Renal cortical epithelial cell (primary cell): ENCODE measurements at regions not wholly inside any gene's neighbourhood (a gene's known extent, or its start where the extent isn't known, plus 50 kb on each side); places are given as distances from the start of the nearest gene placed in this dataset.
A peak's percentile ranks its signal among the peaks of the same experiment; 100 is the strongest.

Experiments
- DNase-seq: peaks from one replicate; pipeline ENCODE4 v3.0.0-alpha.2; 2011; ENCODE audit warnings: low read depth

DNA sequence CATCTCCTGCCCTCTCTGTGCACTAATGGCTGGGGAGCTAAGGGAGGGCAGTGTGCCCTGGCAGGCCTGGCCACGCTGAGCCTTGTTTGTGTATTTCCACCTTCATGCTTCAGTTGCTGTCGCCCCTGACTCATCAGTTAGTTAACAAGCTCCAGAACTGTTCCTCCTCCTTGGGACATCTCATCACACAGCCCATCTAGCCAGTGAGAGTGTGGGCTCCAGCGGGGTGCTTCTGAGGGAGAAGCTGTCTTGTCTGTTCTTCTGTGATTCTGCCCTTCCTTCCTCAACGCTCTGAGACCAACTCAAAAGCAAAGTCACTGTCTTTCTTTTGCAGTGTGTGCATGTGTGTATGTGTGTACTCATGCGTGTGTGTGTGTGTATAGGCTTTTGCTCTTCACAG is 58.3 kb upstream of the CPEB4 start:
- DNase-seq, result peak; percentile 95

DNA sequence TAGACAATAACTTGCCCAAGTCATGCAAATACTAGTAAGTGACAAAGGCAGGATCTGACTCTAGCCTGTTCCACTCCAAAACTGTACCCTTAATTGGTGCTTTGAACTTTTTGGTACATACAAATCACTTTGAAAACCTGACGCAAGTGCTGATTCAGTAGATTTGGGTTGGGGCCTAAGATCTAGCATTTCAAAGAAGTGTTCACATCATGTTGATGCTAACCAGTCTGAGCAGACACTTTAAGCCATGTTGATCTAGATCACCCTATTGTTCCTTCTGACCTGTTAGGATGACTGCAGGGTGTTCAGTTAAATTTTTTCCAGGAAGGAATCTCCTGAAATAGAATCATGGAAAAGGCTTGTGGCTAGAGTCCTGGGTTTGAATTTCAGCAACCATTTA is 57.7 kb upstream of the CPEB4 start:
- DNase-seq, result peak; percentile 61

DNA sequence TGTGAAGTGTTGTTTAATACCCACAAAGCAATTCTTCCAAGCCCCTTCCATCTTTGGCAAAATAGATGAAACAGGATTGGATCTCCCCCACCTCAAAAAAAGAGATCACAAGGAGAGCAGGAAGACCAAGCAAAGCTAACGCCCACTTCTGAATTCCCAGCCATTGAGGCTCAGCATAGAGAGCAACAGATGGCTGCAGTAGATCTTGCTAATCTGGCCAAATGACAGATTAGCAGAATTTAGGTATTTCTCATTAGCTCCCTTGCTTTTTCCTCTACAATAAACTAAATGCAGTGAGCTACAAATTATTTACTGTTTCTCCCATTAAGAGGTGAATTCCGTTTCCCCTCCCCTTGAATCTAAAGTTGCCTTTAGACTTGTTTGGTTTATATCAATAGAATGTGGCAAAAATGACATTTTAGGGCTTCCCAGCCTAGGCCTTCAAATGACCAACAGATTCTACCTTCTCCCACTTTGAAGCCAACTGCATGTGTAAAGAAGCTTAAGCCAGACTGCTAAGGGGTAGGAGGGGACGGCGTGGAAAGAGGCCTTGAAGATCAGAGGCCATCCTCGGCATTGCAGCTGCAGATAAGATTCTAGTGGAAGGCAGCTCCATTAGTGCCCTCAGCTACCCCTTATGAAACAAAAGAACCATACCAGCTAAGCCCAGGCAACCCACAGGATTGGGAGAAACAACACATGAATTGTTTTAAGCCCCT is 56.8 kb upstream of the CPEB4 start:
- no peak for DNase-seq

DNA sequence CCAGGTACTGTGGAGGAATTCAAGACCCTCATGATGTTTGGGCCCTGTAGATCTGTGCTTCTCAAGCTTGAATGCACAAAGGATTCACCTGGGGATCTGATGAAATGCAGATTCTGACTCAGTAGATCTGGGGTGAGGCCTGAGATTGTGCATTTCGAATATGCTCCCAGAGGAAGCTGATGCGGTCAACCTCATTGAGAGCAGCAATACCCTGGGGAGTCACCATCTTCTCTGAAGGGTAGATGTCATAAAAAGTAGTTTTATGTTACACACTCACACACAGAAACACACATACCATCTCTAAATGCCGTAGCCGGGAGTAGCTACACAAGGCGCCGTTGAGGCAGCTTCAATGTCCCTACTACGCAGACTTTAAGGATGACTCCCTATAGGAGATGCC is 55.8 kb upstream of the CPEB4 start:
- DNase-seq, result no peak

DNA sequence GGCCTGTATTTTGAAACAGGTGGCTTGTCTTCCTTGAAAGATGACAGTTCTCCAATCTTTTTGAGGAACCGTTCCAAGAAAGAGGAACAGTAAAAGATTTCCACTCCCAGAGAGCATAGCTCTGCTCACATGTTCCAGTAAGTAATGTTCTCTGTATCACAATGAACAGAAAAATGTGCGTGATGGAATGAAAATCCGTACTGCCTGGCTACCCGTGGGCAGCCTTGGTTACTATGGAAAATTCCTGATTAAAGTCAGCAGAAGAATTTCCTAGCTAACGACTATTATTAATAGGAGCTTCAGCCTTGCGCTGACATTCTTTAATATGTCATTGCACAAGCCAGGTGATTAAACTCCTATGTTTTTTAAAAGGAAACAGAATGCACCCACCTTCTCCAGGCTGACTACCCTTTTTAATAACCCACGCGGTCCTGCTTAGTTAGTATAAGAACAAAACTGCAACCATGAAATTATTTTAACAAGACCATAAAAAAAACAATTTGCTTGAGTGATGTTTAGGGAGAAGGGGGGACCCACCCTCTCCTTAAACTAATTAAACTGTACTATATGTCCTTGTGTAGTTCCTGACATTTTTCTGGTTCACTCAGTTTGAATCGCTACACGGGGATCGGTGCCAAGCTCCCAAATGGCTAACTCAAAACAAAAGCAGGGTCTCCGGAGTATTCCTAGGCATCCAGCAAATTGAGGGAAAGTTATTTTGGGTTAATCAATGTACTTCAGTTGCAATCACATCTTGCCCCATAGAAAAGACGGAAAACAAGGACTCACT is 54.8 kb upstream of the CPEB4 start:
- peak; percentile 78 for DNase-seq

DNA sequence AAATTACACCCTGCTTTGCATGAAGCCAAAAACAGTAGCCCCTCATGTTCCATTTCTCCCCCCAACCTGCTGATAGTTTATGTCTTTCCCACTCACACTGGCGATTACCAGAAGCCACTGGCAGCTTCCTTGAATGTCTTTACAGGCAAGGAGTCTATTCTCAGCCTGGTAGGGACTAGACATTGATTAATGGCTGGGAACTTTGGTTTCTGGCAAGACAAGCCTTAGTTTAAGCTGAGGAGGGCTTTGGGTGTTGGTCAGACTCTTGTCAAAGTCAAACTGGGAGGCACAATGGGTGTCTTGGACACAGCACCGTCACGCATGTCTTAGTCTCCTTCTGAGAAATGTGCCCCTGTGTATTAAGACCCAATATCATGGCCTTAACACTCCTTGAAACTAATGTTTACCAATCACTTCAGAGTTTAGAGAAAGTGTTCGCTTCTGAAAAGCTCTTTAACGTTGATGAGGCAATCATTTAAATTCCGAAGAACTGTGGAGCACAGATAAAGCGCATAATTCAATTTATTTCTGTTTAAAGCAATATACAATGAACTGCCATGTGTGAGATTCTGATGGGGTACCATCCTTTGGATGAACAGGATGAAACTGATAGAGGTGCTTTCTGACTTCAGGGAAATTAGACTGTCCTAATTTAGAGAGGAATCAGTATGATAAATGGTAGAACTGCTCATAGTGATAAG is 53.9 kb upstream of the CPEB4 start:
- no peak for DNase-seq

DNA sequence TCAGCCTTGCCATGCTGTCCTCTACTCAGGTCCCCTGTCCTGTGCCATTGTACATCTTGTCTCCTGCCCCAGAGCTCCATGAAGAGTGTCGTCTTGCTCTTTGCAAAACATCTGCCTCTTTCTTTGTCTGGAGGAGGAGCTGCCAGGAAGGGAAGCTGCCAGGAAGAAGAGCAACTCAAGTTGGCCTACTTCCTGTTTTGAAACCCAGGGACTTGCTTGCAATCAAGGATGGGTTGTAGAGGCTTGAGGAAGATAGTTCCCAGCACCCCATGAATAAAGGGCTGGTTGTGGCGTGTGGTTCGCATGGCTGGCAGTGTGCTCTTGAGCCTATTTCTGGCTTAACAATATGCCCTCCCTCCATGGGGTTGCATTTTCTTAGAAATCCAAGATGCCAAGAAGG is 53.0 kb upstream of the CPEB4 start:
- DNase-seq, result no peak

DNA sequence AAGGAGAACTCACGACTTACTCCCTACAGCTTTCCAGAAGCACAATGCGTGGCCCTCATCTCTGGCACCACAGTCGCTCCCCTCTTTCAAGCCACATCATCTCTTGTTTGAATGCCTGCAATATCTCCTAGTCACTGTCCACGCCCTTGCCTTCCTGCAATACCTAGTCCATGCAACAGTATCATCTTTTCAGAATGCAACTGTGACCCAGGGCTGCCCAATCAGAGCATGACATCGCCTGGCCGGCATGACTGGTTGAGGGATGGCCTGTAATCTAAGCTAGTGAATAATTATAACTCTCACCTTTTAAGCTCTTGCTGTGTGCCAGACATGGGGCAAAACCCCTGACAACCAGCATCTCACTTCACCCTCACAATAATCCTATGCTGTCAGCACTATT is 52.5 kb upstream of the CPEB4 start:
- DNase-seq, result no peak

DNA sequence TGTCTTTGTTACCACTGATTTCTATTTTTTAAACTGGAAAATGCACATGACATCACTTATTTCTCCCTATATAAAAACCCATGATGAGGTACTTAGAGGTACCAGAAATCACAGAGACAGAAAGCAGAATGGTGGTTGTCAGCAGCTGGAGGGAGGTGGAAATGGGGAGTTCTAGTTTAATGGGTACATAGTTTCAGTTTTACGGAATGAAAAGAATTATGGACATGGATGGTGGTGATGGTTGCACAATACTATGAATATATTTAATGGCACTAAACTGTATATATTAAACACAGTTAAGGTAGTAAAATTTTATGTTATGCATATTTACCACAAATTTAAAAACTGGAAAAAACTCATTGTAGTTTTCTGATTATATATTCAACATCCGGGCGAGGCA is 50.5 kb upstream of the CPEB4 start:
- DNase-seq, result no peak
